ENCODE measurements at regions not wholly inside any gene's neighbourhood (a gene's known extent, or its start where the extent isn't known, plus 50 kb on each side); places are given as distances from the start of the nearest gene placed in this dataset.

DNA sequence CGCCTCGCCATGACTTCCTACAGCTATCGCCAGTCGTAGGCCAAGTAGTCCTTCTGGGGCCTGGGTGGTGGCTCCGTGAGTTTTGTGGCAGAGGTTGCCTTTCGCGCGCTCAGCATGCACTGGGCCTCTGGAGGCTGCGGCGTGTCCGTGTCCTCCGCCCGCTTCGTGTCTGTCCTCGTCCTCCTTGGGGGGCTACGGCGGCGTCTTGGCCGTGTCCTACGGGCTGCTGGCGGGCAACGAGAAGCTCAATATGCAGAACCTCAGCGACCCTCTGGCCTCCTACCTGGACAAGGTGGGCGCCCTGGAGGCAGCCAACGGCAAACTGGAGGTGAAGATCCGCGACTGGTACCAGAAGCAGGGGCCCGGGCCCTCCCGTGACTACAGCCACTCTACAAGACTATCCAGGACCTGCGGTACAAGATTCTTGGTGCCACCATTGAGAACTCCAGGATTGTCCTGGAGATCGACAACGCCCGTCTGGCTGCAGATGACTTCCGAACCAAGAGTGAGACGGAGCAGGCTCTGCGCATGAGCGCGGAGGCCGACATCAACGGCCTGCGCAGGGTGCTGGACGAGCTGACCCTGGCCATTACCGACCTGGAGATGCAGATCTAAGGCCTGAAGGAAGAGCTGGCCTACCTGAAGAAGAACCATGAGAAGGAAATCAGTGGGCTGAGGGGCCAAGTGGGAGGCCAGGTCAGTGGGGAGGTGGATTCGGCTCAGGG lies 296.3 kb downstream of the OGFRL1 start:
- H3K4me1 Mint-ChIP-seq (ENCODE audit: unreplicated experiment), result no peaks in the 10 kb centered on the region
- no peak overlapping the region for H3K27ac Mint-ChIP-seq
- no peaks in the 10 kb centered on the region for H3K9me3 Mint-ChIP-seq
- H3K27me3 Mint-ChIP-seq, result no peaks in the 10 kb centered on the region
- TF ChIP-seq, protein P1, sequence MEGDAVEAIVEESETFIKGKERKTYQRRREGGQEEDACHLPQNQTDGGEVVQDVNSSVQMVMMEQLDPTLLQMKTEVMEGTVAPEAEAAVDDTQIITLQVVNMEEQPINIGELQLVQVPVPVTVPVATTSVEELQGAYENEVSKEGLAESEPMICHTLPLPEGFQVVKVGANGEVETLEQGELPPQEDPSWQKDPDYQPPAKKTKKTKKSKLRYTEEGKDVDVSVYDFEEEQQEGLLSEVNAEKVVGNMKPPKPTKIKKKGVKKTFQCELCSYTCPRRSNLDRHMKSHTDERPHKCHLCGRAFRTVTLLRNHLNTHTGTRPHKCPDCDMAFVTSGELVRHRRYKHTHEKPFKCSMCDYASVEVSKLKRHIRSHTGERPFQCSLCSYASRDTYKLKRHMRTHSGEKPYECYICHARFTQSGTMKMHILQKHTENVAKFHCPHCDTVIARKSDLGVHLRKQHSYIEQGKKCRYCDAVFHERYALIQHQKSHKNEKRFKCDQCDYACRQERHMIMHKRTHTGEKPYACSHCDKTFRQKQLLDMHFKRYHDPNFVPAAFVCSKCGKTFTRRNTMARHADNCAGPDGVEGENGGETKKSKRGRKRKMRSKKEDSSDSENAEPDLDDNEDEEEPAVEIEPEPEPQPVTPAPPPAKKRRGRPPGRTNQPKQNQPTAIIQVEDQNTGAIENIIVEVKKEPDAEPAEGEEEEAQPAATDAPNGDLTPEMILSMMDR (conservative IDR thresholded peaks at IDR 0.05), result no peak
- H3K4me3 Mint-ChIP-seq, result no peak overlapping the region
- no peak for DNase-seq (ENCODE audit: extremely low spot score, unreplicated experiment)
- no peaks in the 10 kb centered on the region for H3K36me3 Mint-ChIP-seq

DNA sequence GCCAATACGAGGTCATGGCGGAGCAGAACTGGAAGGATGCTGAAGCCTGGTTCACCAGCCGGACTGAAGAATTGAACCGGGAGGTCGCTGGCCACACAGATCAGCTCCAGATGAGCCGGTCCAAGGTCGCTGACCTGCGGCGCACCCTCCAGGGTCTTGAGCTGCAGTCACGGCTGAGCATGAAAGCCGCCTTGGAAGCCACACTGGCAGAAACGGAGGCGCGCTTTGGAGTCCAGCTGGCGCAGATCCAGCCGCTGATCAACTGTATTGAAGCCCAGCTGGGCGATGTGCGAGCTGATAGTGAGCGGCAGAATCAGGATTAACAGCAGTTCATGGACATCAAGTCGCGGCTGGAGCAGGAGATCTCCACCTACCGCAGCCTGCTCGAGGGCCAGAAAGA lies 296.9 kb downstream of the OGFRL1 start:
- TF ChIP-seq, protein P1 (conservative IDR thresholded peaks at IDR 0.05), result no peak
- Mint-ChIP-seq H3K27ac (no peak overlapping the region), H3K4me3 (no peak overlapping the region), H3K4me1 (ENCODE audit: unreplicated experiment) (no peaks in the 10 kb centered on the region), H3K27me3 (no peaks in the 10 kb centered on the region), H3K9me3 (no peaks in the 10 kb centered on the region), H3K36me3 (no peaks in the 10 kb centered on the region)
- DNase-seq (ENCODE audit: extremely low spot score, unreplicated experiment), result no peak

- Mint-ChIP-seq H3K4me3 (no peak overlapping the region), H3K9me3 (no peaks in the 10 kb centered on the region), H3K27ac (no peak overlapping the region), H3K4me1 (ENCODE audit: unreplicated experiment) (no peaks in the 10 kb centered on the region), H3K27me3 (no peaks in the 10 kb centered on the region), H3K36me3 (no peaks in the 10 kb centered on the region)
- TF ChIP-seq, protein P1 (conservative IDR thresholded peaks at IDR 0.05), result no peak
- no peak for DNase-seq (ENCODE audit: extremely low spot score, unreplicated experiment)
Observed at GRCh38 chr6:71588490-71588889, 297.9 kb upstream of the RIMS1 start.

GRCh38 chr6:71589254-71589653 lies 297.1 kb upstream of the RIMS1 start:
- Mint-ChIP-seq H3K4me3 (no peak overlapping the region), H3K9me3 (no peaks in the 10 kb centered on the region)

GRCh38 chr6:71592643-71593042 lies 293.7 kb upstream of the RIMS1 start:
- Mint-ChIP-seq H3K9me3 (no peaks in the 10 kb centered on the region), H3K4me3 (no peak overlapping the region), H3K27me3 (no peaks in the 10 kb centered on the region), H3K27ac (no peak overlapping the region), H3K36me3 (no peaks in the 10 kb centered on the region), H3K4me1 (ENCODE audit: unreplicated experiment) (no peaks in the 10 kb centered on the region)
- DNase-seq (ENCODE audit: extremely low spot score, unreplicated experiment), result no peak
- TF ChIP-seq, protein P1 (conservative IDR thresholded peaks at IDR 0.05), result no peak

More at GRCh38 chr6:71589254-71589653, 297.1 kb upstream of the RIMS1 start:
- no peak for DNase-seq (ENCODE audit: extremely low spot score, unreplicated experiment)
- Mint-ChIP-seq H3K27ac (no peak overlapping the region), H3K36me3 (no peaks in the 10 kb centered on the region), H3K4me1 (ENCODE audit: unreplicated experiment) (no peaks in the 10 kb centered on the region), H3K27me3 (no peaks in the 10 kb centered on the region)
- TF ChIP-seq, protein P1 (conservative IDR thresholded peaks at IDR 0.05), result no peak

Data from type B pancreatic cell (in vitro differentiated cells).